Activated T-helper 1 cell treated with anti-CD3 and anti-CD28 coated beads, Interleukin-12 subunit alpha, Interleukin-12 subunit beta, Interleukin-2, Interleukin-4 antibody, amounts not matched to agents 30 ng/mL and 10 ng/mL and 1 ng/mL, durations not matched to agents 14 hours and 24 hours and 36 hours (primary cell): ENCODE measurements at regions not wholly inside any gene's neighbourhood (a gene's known extent, or its start where the extent isn't known, plus 50 kb on each side); places are given as distances from the start of the nearest gene placed in this dataset.
"Not testable (repeated sequence)": the region's sequence is repeated elsewhere in the genome, so short reads cannot be mapped to it uniquely, and the experiment has no call there.

Experiments used
- DNase-seq: peaks from one replicate; pipeline ENCODE4 v3.0.0; 2021; ENCODE audit warnings: low spot score
- H3K27ac Mint-ChIP-seq: one replicate; pipeline ENCODE4 v1.8.0; 2021; ENCODE audit warnings: mild to moderate bottlenecking, mixed read lengths
- H3K27me3 Mint-ChIP-seq: one replicate; pipeline ENCODE4 v1.8.0; 2022; ENCODE audit warnings: mild to moderate bottlenecking, moderate library complexity, mixed read lengths; ENCODE audit not compliant: insufficient read depth
- H3K36me3 Mint-ChIP-seq: one replicate; pipeline ENCODE4 v1.8.0; 2021; ENCODE audit warnings: low read depth, mixed read lengths
- H3K4me1 Mint-ChIP-seq: one replicate; pipeline ENCODE4 v1.8.0; 2021; ENCODE audit warnings: low read depth, mixed read lengths
- H3K4me3 Mint-ChIP-seq: one replicate; pipeline ENCODE4 v1.8.0; 2021; ENCODE audit warnings: mild to moderate bottlenecking, moderate library complexity, mixed read lengths
- H3K9me3 Mint-ChIP-seq: one replicate; pipeline ENCODE4 v1.8.0; 2021; ENCODE audit warnings: mixed read lengths
- intact Hi-C: fragments of 100-400 bp; cut with micrococcal nuclease; formaldehyde crosslinking; loops from one replicate; pipeline ENCODE4 v1.15.1; 2024

DNA sequence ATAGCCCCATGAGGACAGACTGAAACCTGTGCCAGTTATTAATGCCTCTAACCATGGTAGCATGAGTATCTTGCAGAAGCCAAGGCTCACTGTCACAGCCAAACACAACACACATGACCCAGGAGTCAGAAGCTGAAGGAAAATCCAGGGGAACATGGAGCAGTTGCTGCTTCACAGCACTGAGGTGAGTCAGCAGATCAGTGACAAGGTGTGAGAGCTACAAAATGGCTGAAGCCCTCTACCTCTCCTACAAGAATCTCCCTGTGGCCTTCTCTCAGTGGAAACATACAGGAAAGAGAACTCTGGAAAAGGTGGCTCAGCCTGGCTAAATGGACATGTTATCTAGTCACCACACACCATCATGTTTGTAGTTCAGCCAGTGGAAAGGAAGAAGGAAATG, 93.5 kb downstream of the NAB1 start:
- H3K9me3 Mint-ChIP-seq, result no peaks in the 10 kb centered on the region
- no peaks in the 10 kb centered on the region for H3K36me3 Mint-ChIP-seq
- H3K4me3 Mint-ChIP-seq, result no peak overlapping the region
- peaks cover 15% of the 10 kb centered on the region for H3K4me1 Mint-ChIP-seq
- DNase-seq, result no peak
- no peak overlapping the region for H3K27ac Mint-ChIP-seq
- peaks cover under 1% of the 10 kb centered on the region for H3K27me3 Mint-ChIP-seq
- intact Hi-C loops, result no loop called here

DNA sequence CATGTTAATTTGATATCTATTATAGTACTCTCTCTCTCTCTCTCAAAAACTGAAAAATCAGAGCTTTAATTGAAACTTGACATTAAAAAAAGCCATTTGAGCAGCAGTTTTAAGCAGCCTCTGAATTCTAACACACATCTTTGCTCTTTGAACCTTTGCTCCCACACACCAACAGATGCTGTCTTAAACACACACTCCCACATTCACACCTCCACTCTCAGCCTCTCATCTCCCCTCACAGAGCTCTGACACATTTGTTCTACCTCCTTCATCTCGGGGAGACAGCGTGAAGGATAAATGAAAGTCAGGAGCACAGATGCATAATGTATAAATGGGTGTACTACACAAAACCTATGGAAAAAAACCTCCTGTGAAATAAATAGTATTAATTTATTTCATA, 95.2 kb downstream of the NAB1 start:
- intact Hi-C loops, result no loop called here
- no peaks in the 10 kb centered on the region for H3K36me3 Mint-ChIP-seq
- no peak overlapping the region for H3K27ac Mint-ChIP-seq
- no peaks in the 10 kb centered on the region for H3K27me3 Mint-ChIP-seq
- H3K4me3 Mint-ChIP-seq, result no peak overlapping the region
- peaks cover 15% of the 10 kb centered on the region for H3K4me1 Mint-ChIP-seq
- H3K9me3 Mint-ChIP-seq, result no peaks in the 10 kb centered on the region
- DNase-seq, result no peak

DNA sequence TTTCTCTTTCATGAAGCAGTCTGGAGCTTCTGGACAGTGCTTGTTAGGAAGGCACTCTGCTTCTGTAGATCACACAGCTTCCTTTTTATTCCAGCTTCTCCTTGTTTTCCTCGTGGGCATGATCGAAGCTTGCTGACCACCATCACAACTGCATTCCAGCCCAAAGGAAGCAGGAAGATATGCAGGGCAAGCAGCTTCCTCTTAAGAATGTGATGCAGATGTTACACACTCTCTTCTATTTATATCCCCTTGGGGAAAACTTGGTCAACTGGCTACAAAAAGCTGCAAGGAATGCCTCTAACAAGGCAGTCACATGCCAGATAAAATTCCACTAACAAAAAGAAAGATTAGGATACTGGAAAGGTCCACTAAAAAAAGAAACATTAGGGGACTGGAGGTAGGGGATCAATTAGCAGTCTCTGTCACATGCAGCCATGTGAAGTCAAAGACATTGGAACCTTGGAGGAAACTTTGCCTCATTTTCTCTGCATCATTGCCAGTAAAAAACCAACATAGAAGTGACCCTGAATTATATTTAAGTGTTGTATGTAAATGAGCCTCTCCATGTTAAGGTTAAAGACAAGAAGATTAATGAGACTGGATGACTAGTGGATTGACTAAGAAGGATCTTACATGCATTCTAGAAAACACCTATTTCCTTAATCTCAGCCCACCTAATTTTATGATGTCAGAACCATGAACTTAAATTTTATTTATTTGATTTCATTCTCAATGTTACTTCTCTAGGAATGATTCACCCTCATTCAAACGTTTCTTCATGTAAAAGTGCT, 98.3 kb downstream of the NAB1 start:
- H3K27ac Mint-ChIP-seq, result no peak overlapping the region
- no peaks in the 10 kb centered on the region for H3K9me3 Mint-ChIP-seq
- no peaks in the 10 kb centered on the region for H3K27me3 Mint-ChIP-seq
- no peak for DNase-seq
- H3K4me3 Mint-ChIP-seq, result no peak overlapping the region
- intact Hi-C loops, result no loop called here
- peaks cover 14% of the 10 kb centered on the region for H3K4me1 Mint-ChIP-seq
- no peaks in the 10 kb centered on the region for H3K36me3 Mint-ChIP-seq

DNA sequence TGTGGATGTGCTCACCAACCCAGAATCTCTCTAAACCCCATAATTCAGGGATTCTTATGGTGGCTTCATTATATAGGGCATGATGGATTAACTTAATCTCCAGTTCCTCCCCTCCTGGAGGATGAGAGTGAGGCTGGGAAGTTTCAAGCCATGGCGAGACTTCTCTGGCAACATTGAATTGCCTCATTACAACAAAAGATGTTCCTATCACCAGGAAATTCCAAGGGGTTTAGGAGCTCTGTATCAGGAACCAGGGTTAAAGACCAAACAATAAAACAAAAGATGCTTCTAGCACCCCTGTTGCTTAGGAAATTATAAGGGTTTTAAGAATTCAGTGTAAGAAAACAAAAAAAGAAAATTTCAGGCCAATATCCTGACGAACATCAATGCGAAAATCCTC, 100.1 kb downstream of the NAB1 start:
- Mint-ChIP-seq H3K9me3 (peaks cover 3% of the 10 kb centered on the region), H3K4me3 (no peak overlapping the region), H3K4me1 (peaks cover 4% of the 10 kb centered on the region), H3K27ac (no peak overlapping the region), H3K27me3 (no peaks in the 10 kb centered on the region), H3K36me3 (no peaks in the 10 kb centered on the region)
- DNase-seq, result no peak
- intact Hi-C loops, result no loop called here

DNA sequence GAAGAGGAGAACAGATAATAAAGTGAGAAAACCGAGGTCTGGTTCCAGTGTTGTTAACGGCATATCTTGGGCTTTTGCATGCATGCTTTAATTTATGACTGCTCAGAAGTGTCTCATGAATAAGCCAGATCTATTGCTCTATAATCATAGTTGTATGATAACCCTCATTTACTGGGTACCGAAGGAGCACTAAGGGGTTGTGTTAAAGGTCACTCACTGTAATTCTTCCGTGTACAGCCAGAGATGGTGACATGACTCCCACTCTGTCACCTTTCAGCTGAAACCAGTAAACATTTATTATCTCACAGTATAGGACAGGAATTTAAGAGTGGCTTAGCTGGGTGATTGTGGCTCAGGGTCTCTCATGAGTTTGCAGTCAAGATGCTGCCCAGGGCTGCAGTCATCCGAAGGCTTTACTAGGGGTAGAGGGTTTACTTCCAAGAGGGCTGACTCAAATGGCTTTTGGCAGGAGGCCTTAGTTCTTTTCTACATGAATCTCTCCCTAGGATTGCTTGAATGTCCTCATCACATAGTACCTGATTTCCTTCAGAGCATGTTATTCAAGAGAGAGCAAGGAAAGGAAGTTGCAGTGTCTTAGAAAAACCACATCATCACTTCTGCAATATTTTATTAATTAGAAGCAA, 107.0 kb downstream of the NAB1 start:
- no peaks in the 10 kb centered on the region for H3K36me3 Mint-ChIP-seq
- peaks cover 20% of the 10 kb centered on the region for H3K4me1 Mint-ChIP-seq
- H3K9me3 Mint-ChIP-seq, result peaks cover 3% of the 10 kb centered on the region
- H3K4me3 Mint-ChIP-seq, result no peak overlapping the region
- H3K27me3 Mint-ChIP-seq, result no peaks in the 10 kb centered on the region
- no peak for DNase-seq
- intact Hi-C loops, result loop anchor here (2.0 kb wide), 1 partner anchor 21 kb away; no protein-coding TSS in a partner anchor
- H3K27ac Mint-ChIP-seq, result no peak overlapping the region

DNA sequence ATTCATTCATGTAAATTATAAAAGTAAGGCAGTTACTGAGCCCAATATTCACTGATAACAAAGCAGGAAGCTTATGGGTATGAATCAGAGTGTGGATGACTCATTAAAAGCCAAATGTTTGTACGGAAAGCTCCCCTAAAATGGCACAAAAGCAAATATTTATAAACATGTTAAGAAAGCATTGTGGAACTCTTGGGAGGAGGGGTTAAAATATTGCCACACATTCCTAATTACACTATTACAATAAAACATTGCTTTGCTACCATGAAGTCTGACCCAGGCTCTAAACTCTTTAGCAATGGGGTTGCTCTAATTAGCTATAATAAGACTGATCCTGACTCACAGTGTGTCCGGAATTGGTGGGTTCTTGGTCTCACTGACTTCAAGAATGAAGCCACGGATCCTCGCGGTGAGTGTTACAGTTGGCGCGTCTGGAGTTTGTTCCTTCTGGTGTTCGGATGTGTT, 110.9 kb downstream of the NAB1 start:
- Mint-ChIP-seq H3K27ac (peak overlapping the region; percentile 4), H3K4me3 (no peak overlapping the region)
- intact Hi-C loops, result no loop called here

DNA sequence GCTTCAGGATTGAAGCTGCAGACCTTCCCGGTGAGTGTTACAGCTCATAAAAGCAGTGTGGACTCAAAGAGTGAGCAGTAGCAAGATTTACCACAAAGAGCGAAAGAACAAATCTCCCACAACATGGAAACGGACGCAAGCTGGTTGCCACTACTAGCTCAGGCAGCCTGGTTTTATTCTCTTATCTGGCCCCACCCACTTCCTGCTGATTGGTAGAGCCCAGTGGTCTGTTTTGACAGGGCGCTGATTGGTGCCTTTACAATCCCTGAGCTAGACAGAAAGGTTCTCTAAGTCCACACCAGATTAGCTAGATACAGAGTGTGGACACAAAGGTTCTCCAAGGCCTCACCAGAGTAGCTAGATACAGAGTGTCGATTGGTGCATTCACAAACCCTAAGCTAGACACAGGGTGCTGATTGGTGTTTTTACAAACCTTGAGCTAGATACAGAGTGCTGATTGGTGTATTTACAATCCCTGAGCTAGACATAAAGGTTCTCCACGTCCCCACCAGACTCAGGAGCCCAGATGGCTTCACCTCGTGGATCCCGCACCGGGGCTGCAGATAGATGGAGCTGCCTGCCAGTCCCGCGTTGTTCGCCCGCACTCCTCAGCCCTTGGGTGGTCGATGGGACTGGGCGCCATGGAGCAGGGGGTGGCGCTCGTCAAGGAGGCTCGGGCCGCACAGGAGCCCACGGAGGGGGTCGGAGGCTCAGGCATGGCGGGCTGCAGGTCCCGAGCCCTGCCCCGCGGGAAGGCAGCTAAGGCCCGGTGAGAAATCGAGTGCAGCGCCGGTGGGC, 111.7 kb downstream of the NAB1 start:
- peaks cover 44% of the 10 kb centered on the region for H3K4me1 Mint-ChIP-seq
- intact Hi-C loops, H3K27me3 Mint-ChIP-seq, H3K4me3 Mint-ChIP-seq, H3K36me3 Mint-ChIP-seq, DNase-seq, H3K27ac Mint-ChIP-seq, H3K9me3 Mint-ChIP-seq: not testable (repeated sequence)

More for the DNA sequence above, 110.9 kb downstream of the NAB1 start:
- Mint-ChIP-seq H3K36me3 (no peaks in the 10 kb centered on the region), H3K27me3 (no peaks in the 10 kb centered on the region), H3K4me1 (peaks cover 41% of the 10 kb centered on the region), H3K9me3 (no peaks in the 10 kb centered on the region)
- no peak for DNase-seq

DNA sequence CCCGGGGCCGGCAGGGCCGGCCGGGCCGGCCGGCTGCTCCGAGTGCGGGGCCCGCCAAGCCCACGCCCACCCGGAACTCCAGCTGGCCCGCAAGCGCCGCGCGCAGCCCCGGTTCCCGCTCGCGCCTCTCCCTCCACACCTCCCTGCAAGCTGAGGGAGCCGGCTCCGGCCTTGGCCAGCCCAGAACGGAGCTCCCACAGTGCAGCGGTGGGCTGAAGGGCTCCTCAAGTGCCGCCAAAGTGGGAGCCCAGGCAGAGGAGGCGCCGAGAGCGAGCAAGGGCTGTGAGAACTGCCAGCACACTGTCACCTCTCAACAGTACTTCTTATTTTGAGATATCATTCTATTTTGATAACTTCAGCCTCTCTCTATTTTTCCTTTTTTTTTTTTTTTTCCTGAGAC, 112.3 kb downstream of the NAB1 start:
- H3K36me3 Mint-ChIP-seq, H3K27ac Mint-ChIP-seq, intact Hi-C loops, H3K27me3 Mint-ChIP-seq, H3K9me3 Mint-ChIP-seq, DNase-seq, H3K4me3 Mint-ChIP-seq: not testable (repeated sequence)
- H3K4me1 Mint-ChIP-seq, result peaks cover 40% of the 10 kb centered on the region

DNA sequence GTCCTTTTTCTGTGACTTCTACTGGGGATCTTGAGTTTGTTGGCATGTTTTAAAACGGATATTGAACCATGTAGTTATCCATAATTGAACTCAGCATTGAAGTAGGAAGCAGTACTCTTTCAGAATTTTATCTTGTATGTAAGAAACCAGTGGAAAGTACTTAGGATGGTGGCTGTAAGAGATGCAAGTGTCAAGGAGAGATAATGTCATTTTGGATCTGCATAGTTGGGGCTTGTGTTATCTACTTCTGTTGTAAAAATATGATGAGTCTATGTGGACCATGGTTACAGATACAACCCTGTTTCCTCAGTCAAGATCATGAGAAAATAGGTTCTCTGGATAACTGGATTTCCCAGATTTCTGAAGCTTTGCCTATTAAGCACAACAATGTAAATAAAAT, 113.7 kb downstream of the NAB1 start:
- no peak overlapping the region for H3K27ac Mint-ChIP-seq
- H3K4me1 Mint-ChIP-seq, result peaks cover 44% of the 10 kb centered on the region
- no peaks in the 10 kb centered on the region for H3K27me3 Mint-ChIP-seq
- no peak for DNase-seq
- H3K9me3 Mint-ChIP-seq, result no peaks in the 10 kb centered on the region
- H3K4me3 Mint-ChIP-seq, result no peak overlapping the region
- intact Hi-C loops, result no loop called here
- no peaks in the 10 kb centered on the region for H3K36me3 Mint-ChIP-seq

DNA sequence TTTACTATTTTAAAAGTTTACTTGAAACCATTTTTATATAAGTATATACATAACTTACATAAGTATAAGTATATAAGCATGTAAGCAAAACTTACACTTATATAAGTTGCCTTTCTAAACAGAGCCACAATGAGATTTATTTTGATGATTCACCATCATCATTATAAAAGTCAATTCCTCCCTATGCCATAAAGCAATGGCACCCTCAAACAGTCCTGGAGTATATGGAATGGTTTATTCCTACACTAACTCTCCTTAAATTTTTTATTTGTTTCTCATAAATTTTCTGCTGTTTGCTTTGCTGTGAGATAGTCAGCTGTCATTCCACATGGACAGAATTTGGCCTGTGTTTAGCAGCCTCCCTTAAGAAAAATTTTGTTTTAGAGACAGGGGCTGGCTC, 114.2 kb downstream of the NAB1 start:
- DNase-seq, result no peak
- H3K36me3 Mint-ChIP-seq, result no peaks in the 10 kb centered on the region
- H3K27ac Mint-ChIP-seq, result no peak overlapping the region
- peaks cover 44% of the 10 kb centered on the region for H3K4me1 Mint-ChIP-seq
- intact Hi-C loops, result no loop called here
- no peaks in the 10 kb centered on the region for H3K27me3 Mint-ChIP-seq
- no peaks in the 10 kb centered on the region for H3K9me3 Mint-ChIP-seq
- H3K4me3 Mint-ChIP-seq, result no peak overlapping the region

DNA sequence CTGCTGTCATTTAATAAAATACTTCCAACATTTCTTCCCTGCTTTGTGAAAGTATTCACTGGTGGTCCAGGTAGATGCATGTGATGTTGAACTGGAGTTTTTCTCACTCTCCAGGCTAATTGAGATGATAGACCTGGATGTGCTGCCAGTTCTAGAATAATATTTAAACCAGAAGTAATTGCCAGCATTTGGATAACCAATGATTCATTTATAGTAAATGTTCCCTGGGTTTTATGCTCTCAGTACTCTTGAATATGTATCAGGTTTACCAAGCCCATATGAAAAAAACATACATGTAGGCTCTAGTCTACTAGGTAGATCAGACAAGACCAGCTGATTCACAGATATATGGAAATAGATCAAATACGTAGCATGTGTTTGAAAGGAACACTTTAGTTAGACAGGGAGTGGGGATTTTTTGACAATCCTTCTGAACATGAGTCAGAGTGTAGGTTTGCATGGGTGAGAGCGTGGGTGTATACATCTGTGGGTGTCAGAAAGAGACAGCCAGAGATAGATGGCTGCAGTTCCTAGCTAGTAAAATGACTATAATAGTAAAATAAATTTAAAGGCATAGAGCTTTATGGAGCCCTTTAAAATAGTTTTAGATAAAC, 115.1 kb downstream of the NAB1 start:
- Mint-ChIP-seq H3K9me3 (no peaks in the 10 kb centered on the region), H3K36me3 (no peaks in the 10 kb centered on the region), H3K27me3 (no peaks in the 10 kb centered on the region), H3K4me1 (peaks cover 44% of the 10 kb centered on the region), H3K4me3 (peak overlapping the region; percentile 3), H3K27ac (peak overlapping the region; percentile 11)
- DNase-seq, result no peak
- intact Hi-C loops, result loop anchor here (1.0 to 2.0 kb wide), 5 partner anchors 17 to 116 kb away; no protein-coding TSS in a partner anchor

DNA sequence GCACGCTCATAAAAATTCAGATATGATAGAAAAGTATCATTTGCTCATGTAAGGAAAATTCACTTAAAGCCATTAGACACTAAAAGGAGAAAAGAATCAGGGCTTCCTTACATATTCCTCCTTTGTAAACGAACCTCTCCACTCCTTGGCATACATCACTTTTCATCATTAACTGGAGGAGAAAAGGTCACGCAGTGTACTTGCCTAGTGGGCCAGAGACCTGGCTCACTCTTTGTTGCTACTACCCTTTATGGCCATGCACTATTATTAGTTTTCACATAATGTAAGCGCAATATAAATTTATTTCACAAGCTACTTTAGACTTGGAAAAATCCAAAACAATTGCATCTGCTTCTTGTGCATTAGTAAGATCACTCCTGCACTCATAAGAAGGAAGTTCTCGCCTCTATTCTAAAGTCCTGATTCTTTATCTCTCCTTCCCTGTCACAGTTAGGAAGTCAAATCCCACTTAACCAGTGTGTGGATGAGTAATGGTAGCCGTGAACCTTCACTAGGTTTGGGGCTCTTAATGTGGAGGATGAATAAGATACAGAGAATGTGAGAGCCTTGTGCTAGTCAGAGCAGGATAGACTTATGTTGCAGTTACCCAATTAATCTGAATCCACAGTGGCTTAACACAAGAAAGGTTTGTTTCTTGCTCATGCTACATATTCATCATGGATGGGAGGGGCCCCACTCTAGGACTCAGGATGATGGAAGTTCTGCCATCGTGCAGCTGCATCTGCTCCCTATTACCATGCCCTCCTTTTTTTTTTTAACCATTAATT, 115.0 kb upstream of the GLS start:
- H3K9me3 Mint-ChIP-seq, result no peaks in the 10 kb centered on the region

More for the DNA sequence above, 115.0 kb upstream of the GLS start:
- Mint-ChIP-seq H3K36me3 (no peaks in the 10 kb centered on the region), H3K4me1 (peaks cover 39% of the 10 kb centered on the region), H3K4me3 (no peak overlapping the region), H3K27me3 (no peaks in the 10 kb centered on the region), H3K27ac (no peak overlapping the region)
- no peak for DNase-seq
- intact Hi-C loops, result loop anchor here (2.0 kb wide), 1 partner anchor 15 kb away; no protein-coding TSS in a partner anchor
